ENCODE measurements at regions not wholly inside any gene's neighbourhood (a gene's known extent, or its start where the extent isn't known, plus 50 kb on each side); places are given as distances from the start of the nearest gene placed in this dataset.

DNA sequence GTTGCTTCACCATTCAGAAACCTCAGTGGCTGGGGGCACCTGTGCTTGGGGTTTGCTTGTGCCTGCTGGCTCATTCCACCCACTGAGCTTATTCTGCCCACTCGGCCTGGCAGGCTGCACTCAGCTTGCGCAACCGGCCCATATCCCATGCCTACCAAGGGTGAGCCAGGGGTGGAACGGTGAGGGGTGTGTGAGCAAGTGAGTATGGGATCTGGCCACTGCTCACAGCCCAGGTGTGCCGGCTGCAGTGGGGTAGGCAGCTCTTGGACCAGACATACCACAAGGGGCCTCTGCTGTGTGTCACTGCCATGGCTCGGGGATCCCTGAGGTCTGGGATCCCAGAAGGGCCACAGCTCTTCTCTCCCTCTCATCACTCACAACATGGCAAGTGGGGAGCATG, 1000.5 kb upstream of the CRIM1 start:
- TF ChIP-seq EZH2phosphoT487 (IDR thresholded peaks at IDR 0.05) = no peak
- TF ChIP-seq EZH2 (IDR thresholded peaks at IDR 0.05) = no peak
- TF ChIP-seq, protein P1, sequence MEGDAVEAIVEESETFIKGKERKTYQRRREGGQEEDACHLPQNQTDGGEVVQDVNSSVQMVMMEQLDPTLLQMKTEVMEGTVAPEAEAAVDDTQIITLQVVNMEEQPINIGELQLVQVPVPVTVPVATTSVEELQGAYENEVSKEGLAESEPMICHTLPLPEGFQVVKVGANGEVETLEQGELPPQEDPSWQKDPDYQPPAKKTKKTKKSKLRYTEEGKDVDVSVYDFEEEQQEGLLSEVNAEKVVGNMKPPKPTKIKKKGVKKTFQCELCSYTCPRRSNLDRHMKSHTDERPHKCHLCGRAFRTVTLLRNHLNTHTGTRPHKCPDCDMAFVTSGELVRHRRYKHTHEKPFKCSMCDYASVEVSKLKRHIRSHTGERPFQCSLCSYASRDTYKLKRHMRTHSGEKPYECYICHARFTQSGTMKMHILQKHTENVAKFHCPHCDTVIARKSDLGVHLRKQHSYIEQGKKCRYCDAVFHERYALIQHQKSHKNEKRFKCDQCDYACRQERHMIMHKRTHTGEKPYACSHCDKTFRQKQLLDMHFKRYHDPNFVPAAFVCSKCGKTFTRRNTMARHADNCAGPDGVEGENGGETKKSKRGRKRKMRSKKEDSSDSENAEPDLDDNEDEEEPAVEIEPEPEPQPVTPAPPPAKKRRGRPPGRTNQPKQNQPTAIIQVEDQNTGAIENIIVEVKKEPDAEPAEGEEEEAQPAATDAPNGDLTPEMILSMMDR (IDR thresholded peaks at IDR 0.05) = no peak

Data from neural progenitor cell (in vitro differentiated cells).